Fibroblast of pulmonary artery (primary cell): ENCODE measurements at regions not wholly inside any gene's neighbourhood (a gene's known extent, or its start where the extent isn't known, plus 50 kb on each side); places are given as distances from the start of the nearest gene placed in this dataset.

Experiments used
- DNase-seq: peaks from one replicate; pipeline ENCODE4 v3.0.0-alpha.2; 2010; ENCODE audit warnings: low read depth
- H3K4me3 ChIP-seq: replicated peaks from 2 replicates; pipeline ENCODE4 v1.5.1; 2011; ENCODE audit warnings: low read depth, mild to moderate bottlenecking, control low read depth, low read length, moderate library complexity
- TF ChIP-seq, protein P1 (sequence below): IDR thresholded peaks from 2 replicates; pipeline ENCODE4 v1.5.1; 2011; ENCODE audit warnings: mild to moderate bottlenecking, control low read depth, low read length, inconsistent platforms; ENCODE audit errors: missing control alignments

DNA sequence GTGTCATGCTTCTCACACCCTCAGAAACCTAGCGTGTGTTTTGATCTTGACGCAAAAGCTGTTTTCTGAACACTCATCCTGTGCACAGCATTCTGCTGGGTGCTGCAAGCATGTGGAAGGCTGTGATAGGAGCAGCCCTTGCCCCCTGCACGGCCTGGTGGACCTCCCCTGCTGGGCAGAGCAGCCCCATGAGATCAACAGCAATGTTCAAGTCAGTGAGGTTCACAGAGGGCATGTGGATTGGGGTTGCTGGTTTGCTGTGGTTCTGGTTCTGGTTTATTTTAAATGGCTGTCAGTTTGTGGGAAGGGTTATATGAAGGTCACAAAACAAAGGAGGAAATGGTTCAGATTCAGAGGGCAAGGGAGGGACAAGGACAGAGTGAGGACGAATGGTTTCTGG, 71.3 kb downstream of the SOWAHC start:
- H3K4me3 ChIP-seq: no peak overlapping the region
- TF ChIP-seq, protein P1, sequence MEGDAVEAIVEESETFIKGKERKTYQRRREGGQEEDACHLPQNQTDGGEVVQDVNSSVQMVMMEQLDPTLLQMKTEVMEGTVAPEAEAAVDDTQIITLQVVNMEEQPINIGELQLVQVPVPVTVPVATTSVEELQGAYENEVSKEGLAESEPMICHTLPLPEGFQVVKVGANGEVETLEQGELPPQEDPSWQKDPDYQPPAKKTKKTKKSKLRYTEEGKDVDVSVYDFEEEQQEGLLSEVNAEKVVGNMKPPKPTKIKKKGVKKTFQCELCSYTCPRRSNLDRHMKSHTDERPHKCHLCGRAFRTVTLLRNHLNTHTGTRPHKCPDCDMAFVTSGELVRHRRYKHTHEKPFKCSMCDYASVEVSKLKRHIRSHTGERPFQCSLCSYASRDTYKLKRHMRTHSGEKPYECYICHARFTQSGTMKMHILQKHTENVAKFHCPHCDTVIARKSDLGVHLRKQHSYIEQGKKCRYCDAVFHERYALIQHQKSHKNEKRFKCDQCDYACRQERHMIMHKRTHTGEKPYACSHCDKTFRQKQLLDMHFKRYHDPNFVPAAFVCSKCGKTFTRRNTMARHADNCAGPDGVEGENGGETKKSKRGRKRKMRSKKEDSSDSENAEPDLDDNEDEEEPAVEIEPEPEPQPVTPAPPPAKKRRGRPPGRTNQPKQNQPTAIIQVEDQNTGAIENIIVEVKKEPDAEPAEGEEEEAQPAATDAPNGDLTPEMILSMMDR: no peak
- no peak for DNase-seq

DNA sequence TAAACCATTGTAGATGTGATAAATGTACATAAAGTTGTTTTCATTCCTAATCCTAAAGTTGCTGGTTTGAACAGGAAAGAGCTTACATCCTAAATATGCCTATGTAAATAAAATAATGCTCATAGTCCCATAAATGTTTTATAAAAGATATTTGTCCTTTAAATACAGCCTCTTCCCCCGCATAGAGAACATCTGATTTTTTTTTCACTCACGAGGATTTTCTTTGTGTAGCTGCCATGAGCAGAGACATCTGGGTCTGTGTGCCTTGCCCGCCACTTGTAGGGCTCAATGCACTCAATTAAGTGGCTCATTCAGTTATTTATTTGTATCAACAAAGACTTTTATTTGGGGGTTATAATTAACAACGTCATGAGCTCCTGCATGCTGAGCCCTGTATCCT, 72.8 kb downstream of the SOWAHC start:
- H3K4me3 ChIP-seq: no peak overlapping the region
- DNase-seq: no peak
- TF ChIP-seq, protein P1: no peak

DNA sequence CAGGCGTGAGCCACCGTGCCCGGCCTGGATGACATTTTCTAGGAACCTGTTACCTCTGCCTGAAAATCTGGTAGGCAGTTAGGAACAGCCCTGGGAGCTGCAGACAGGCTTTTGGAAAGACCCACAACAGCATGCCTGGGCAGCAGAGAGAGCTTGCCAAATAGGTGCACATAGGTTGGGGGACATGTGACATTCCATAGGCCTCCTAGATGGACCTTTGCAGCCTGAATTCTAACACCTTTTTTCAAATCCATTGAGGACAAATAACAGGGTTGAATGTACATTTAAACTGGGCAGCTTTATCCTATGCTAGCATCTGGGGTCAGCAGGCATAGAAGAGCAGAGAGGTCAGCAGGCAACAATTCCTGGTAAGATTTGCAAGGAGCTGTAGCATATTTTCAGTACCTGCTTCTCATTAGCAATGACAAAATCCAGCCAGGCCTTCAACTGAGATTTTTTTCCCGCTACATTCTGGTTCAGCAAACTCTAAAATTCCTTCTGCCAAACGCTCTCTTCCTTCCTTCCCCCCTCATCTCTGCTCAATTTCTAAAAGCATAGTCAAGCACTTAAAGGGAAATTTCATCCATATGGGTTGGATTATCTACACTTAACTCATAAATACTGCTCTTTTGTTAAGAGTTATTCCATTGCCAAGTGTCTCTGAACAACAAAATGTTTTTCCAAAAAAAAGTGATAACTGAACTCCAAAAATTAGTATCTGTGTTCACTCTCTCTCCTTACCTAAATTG, 75.2 kb downstream of the SOWAHC start:
- no peak for DNase-seq
- no peak overlapping the region for H3K4me3 ChIP-seq
- TF ChIP-seq, protein P1: no peak

DNA sequence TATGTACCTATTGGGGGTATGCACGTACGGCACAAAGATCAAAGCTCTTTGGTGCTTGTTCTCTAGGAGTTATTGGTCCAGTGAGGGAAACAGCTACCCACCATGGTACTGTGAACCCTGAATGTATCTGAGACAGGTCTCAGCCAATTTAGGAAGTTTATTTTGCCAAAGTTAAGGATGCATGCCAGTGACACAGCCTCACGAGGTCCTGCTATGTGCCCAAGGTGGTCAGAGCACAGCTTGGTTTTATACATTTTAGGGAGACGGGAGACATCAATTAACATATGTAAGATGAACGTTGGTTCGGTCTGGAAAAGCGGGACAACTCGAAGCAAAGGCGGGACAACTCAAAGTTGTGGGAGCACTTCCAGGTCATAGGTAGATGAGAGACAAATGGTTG, 75.8 kb downstream of the SOWAHC start:
- no peak overlapping the region for H3K4me3 ChIP-seq
- TF ChIP-seq, protein P1: no peak
- no peak for DNase-seq

DNA sequence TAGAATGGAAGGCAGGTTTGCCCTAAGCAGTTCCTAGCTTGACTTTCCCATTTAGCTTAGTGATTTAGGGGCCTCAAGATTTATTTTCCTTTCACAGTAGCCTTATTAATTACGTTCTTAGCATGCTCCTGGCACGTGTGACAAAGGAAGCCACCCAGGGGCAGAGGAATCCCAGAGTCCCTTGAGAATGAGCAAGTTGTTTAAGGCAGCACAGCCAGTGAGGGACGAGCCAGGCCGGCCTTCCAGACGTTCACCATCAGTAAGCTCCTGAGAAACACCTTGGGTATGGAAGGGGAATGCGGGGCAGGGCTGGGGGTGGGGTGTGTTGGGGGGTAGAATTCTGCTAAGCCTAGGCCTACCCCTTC, 76.3 kb downstream of the SOWAHC start:
- no peak for DNase-seq

DNA sequence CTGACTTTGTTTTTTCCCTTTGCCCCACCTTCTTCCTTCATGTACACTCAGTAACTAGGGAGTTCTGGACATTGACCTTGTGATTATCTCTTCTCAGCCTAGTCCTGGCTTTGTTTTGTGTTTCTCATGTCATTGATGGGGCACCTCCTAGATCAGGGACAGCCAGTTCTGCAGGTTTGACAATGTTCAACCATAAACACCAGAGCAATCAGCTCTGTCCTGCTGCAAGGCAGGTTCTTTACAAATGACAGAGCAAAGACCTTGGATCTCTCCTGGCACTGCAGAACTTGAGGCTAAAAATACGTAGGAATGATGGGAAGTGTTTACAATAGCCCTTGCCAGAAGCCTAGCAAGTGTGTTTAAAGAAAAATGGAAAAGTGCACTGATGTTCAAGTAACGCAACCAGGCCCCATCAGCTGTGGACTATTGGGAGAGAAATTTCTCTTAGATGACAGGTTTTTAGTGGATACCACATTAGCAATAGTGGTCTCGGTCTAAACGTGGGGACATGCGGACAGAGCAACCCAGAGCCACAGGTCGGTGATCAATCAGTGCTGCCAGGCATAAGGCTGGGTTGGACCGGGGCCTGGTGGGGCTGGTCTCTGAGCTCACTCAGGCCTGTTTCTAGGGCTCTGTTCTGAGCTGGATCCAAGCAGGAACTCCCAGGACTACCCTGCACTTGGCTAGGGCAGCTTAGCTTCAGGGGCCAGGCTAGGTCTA, 76.8 kb downstream of the SOWAHC start:
- TF ChIP-seq, protein P1: no peak
- DNase-seq: no peak
- H3K4me3 ChIP-seq: no peak overlapping the region

More for the DNA sequence above, 76.3 kb downstream of the SOWAHC start:
- no peak overlapping the region for H3K4me3 ChIP-seq
- TF ChIP-seq, protein P1: no peak
